ENCODE measurements at regions not wholly inside any gene's neighbourhood (a gene's known extent, or its start where the extent isn't known, plus 50 kb on each side); places are given as distances from the start of the nearest gene placed in this dataset.

- no peak overlapping the region for H3K27ac ChIP-seq (ENCODE audit: low read depth, low read length)
- no peak overlapping the region for H3K4me3 ChIP-seq (ENCODE audit: low read depth, low read length)
- no peak for TF ChIP-seq CTCF (IDR thresholded peaks at IDR 0.05; ENCODE audit: low read depth, low read length)
- H3K9me3 ChIP-seq (ENCODE audit: control insufficient read depth, insufficient read depth, low read length), result no peaks in the 10 kb centered on the region
- POLR2A ChIA-PET, result no interaction called here
- no peaks in the 10 kb centered on the region for H3K27me3 ChIP-seq (ENCODE audit: control insufficient read depth, insufficient read depth, low read length)
- CTCF ChIA-PET, result no interaction called here
- no peak for DNase-seq (ENCODE audit: low read depth, low spot score)
These were observed 279.6 kb upstream of the ROBO2 start for GRCh38 chr3:76760336-76760735.

- no peaks in the 10 kb centered on the region for H3K27me3 ChIP-seq (ENCODE audit: control insufficient read depth, insufficient read depth, low read length)
- no peak for TF ChIP-seq CTCF (IDR thresholded peaks at IDR 0.05; ENCODE audit: low read depth, low read length)
- ChIA-PET POLR2A (no interaction called here), CTCF (interaction anchor here (2.4 kb wide), 1 partner anchor 12 kb away, joined by 7 read pairs; no protein-coding TSS in a partner anchor)
- H3K27ac ChIP-seq (ENCODE audit: low read depth, low read length), result no peak overlapping the region
- H3K9me3 ChIP-seq (ENCODE audit: control insufficient read depth, insufficient read depth, low read length), result no peaks in the 10 kb centered on the region
- no peak for DNase-seq (ENCODE audit: low read depth, low spot score)
- no peak overlapping the region for H3K4me3 ChIP-seq (ENCODE audit: low read depth, low read length)
These were observed 274.4 kb upstream of the ROBO2 start for GRCh38 chr3:76765511-76765910.

GRCh38 chr3:76768912-76769311 lies 271.0 kb upstream of the ROBO2 start:
- POLR2A ChIA-PET, result no interaction called here
- H3K9me3 ChIP-seq (ENCODE audit: control insufficient read depth, insufficient read depth, low read length), result no peaks in the 10 kb centered on the region
- H3K27me3 ChIP-seq (ENCODE audit: control insufficient read depth, insufficient read depth, low read length), result no peaks in the 10 kb centered on the region
- no peak overlapping the region for H3K4me3 ChIP-seq (ENCODE audit: low read depth, low read length)
- no peak overlapping the region for H3K27ac ChIP-seq (ENCODE audit: low read depth, low read length)
- CTCF ChIA-PET, result no interaction called here
- DNase-seq (ENCODE audit: low read depth, low spot score), result no peak
- TF ChIP-seq CTCF (IDR thresholded peaks at IDR 0.05; ENCODE audit: low read depth, low read length), result no peak

GRCh38 chr3:76776927-76777326 lies 263.0 kb upstream of the ROBO2 start:
- no peak overlapping the region for H3K4me3 ChIP-seq (ENCODE audit: low read depth, low read length)
- ChIA-PET POLR2A (no interaction called here), CTCF (no interaction called here)
- H3K27ac ChIP-seq (ENCODE audit: low read depth, low read length), result no peak overlapping the region
- H3K27me3 ChIP-seq (ENCODE audit: control insufficient read depth, insufficient read depth, low read length), result no peaks in the 10 kb centered on the region
- DNase-seq (ENCODE audit: low read depth, low spot score), result no peak
- H3K9me3 ChIP-seq (ENCODE audit: control insufficient read depth, insufficient read depth, low read length), result no peaks in the 10 kb centered on the region
- no peak for TF ChIP-seq CTCF (IDR thresholded peaks at IDR 0.05; ENCODE audit: low read depth, low read length)

GRCh38 chr3:76788206-76788605 lies 251.7 kb upstream of the ROBO2 start:
- Histone ChIP-seq H3K27me3 (ENCODE audit: control insufficient read depth, insufficient read depth, low read length) (no peaks in the 10 kb centered on the region), H3K4me3 (ENCODE audit: low read depth, low read length) (no peak overlapping the region), H3K27ac (ENCODE audit: low read depth, low read length) (no peak overlapping the region), H3K9me3 (ENCODE audit: control insufficient read depth, insufficient read depth, low read length) (no peaks in the 10 kb centered on the region)
- TF ChIP-seq CTCF (IDR thresholded peaks at IDR 0.05; ENCODE audit: low read depth, low read length), result no peak
- ChIA-PET CTCF (no interaction called here), POLR2A (no interaction called here)
- DNase-seq (ENCODE audit: low read depth, low spot score), result no peak
